ENCODE measurements at regions not wholly inside any gene's neighbourhood (a gene's known extent, or its start where the extent isn't known, plus 50 kb on each side); places are given as distances from the start of the nearest gene placed in this dataset.

GRCh38 chr7:55303220-55303619 lies 61.9 kb upstream of the LANCL2 start:
- H3K4me3 ChIP-seq (ENCODE audit: low read length): no peak overlapping the region
- TF ChIP-seq, protein P1, sequence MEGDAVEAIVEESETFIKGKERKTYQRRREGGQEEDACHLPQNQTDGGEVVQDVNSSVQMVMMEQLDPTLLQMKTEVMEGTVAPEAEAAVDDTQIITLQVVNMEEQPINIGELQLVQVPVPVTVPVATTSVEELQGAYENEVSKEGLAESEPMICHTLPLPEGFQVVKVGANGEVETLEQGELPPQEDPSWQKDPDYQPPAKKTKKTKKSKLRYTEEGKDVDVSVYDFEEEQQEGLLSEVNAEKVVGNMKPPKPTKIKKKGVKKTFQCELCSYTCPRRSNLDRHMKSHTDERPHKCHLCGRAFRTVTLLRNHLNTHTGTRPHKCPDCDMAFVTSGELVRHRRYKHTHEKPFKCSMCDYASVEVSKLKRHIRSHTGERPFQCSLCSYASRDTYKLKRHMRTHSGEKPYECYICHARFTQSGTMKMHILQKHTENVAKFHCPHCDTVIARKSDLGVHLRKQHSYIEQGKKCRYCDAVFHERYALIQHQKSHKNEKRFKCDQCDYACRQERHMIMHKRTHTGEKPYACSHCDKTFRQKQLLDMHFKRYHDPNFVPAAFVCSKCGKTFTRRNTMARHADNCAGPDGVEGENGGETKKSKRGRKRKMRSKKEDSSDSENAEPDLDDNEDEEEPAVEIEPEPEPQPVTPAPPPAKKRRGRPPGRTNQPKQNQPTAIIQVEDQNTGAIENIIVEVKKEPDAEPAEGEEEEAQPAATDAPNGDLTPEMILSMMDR (IDR thresholded peaks at IDR 0.05; ENCODE audit: insufficient read depth, low read depth, low read length, missing control alignments): no peak

GRCh38 chr7:55304018-55304762 lies 60.9 kb upstream of the LANCL2 start:
- no peak overlapping the region for H3K4me3 ChIP-seq (ENCODE audit: low read length)
- DNase-seq (ENCODE audit: low read depth): peak; percentile 23
- TF ChIP-seq, protein P1 (IDR thresholded peaks at IDR 0.05; ENCODE audit: insufficient read depth, low read depth, low read length, missing control alignments): no peak

More at GRCh38 chr7:55303220-55303619, 61.9 kb upstream of the LANCL2 start:
- no peak for DNase-seq (ENCODE audit: low read depth)

- no peak overlapping the region for H3K4me3 ChIP-seq (ENCODE audit: low read length)
- TF ChIP-seq, protein P1 (IDR thresholded peaks at IDR 0.05; ENCODE audit: insufficient read depth, low read depth, low read length, missing control alignments): no peak
- no peak for DNase-seq (ENCODE audit: low read depth)
Measured at GRCh38 chr7:55305135-55305534, 60.0 kb upstream of the LANCL2 start.

DNA sequence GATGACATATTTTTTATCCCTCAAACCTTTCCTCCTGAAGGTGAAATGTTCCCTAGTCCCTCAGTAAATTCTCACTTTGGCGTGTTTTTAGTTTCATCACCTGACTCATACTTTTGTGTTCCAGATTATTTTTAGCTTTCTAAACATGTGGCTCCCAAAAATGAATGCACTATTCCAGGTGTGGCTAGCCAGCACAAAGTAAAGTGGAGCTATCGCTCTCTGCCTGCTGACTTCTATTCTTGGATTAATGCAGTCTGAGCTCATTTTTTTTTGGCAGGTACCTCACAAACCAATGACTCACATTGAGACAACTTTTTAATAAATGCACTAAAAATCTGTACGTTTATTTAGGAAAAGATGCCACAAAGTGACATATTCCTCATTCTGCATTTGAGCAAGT lies 58.8 kb upstream of the LANCL2 start:
- DNase-seq (ENCODE audit: low read depth): peak; percentile 11
- TF ChIP-seq, protein P1 (IDR thresholded peaks at IDR 0.05; ENCODE audit: insufficient read depth, low read depth, low read length, missing control alignments): no peak
- no peak overlapping the region for H3K4me3 ChIP-seq (ENCODE audit: low read length)

DNA sequence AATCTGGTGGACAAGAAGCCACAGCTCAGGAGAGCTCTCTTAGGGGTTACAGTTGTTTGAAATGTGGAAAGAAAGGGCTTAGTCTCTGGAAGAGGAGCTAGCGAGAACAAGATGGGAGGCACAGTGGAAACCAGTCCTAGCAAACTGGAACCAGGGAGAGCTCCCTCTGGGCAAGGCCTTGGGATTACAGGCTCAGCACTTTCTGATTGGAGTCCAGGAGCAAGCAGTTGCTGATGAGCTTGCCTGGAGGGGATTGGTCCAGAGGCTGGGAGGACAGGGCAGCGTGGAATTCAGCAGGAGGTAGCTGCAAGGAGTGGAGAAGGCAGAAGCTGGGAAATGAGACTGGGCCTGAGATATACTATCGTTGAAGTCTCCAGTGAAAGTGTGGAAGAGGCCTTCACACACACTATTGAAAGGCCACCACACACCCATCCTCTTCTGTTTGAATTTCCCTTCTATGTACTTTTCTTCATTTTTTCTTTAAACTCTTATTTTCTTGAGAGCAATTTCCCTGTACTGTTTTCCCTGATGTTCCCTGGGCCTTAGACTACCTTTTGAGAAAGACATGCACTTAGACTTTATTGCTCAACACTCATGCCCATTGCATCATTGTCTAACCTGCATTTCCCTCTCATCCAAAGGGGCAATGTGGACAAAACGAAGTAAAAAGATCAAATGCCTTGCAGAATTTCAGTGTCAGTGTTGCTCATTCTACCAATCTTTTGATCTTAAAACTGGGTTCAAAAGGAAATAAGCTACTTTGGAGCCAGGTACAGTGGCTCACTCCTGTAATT lies 57.8 kb upstream of the LANCL2 start:
- DNase-seq (ENCODE audit: low read depth): peak; percentile 14
- no peak overlapping the region for H3K4me3 ChIP-seq (ENCODE audit: low read length)
- TF ChIP-seq, protein P1 (IDR thresholded peaks at IDR 0.05; ENCODE audit: insufficient read depth, low read depth, low read length, missing control alignments): peak; percentile 3

- DNase-seq (ENCODE audit: low read depth): no peak
- TF ChIP-seq, protein P1 (IDR thresholded peaks at IDR 0.05; ENCODE audit: insufficient read depth, low read depth, low read length, missing control alignments): no peak
- H3K4me3 ChIP-seq (ENCODE audit: low read length): no peak overlapping the region
Measured at GRCh38 chr7:55308186-55308929, 56.8 kb upstream of the LANCL2 start.
